NCI-H1092 (cell line): ENCODE measurements at regions not wholly inside any gene's neighbourhood (a gene's known extent, or its start where the extent isn't known, plus 50 kb on each side); places are given as distances from the start of the nearest gene placed in this dataset.
"Not testable (repeated sequence)": the region's sequence is repeated elsewhere in the genome, so short reads cannot be mapped to it uniquely, and the experiment has no call there.

ENCODE experiments used
- DNase-seq: peaks from one replicate; lab custom pipeline; 2025; lab: John Stamatoyannopoulos, UW

GRCh38 chr11:81197396-81197795 lies 1536.3 kb downstream of the FAM181B start:
- no peak for DNase-seq

- DNase-seq: no peak
Measured at GRCh38 chr11:81192516-81192915, 1541.1 kb downstream of the FAM181B start.

- DNase-seq: no peak
Measured at GRCh38 chr11:81190546-81190945, 1543.1 kb downstream of the FAM181B start.

GRCh38 chr11:81187033-81187432 lies 1546.6 kb downstream of the FAM181B start:
- not testable (repeated sequence) for DNase-seq

- DNase-seq: no peak
Measured at GRCh38 chr11:81174646-81175330, 1558.9 kb downstream of the FAM181B start.

GRCh38 chr11:81165164-81165563 lies 1568.5 kb downstream of the FAM181B start:
- no peak for DNase-seq

- DNase-seq: no peak
Measured at GRCh38 chr11:81159900-81160299, 1573.8 kb downstream of the FAM181B start.

- no peak for DNase-seq
Measured at GRCh38 chr11:81135570-81135969, 1598.1 kb downstream of the FAM181B start.

GRCh38 chr11:81129618-81130017 lies 1604.0 kb downstream of the FAM181B start:
- DNase-seq: no peak

- no peak for DNase-seq
Measured at GRCh38 chr11:81112718-81113117, 1620.9 kb downstream of the FAM181B start.

GRCh38 chr11:81104051-81104450 lies 1629.6 kb downstream of the FAM181B start:
- no peak for DNase-seq

- no peak for DNase-seq
Measured at GRCh38 chr11:81098471-81098870, 1635.2 kb downstream of the FAM181B start.

- no peak for DNase-seq
Measured at GRCh38 chr11:81092522-81092921, 1641.1 kb downstream of the FAM181B start.

- no peak for DNase-seq
Measured at GRCh38 chr11:81089242-81089641, 1644.4 kb downstream of the FAM181B start.

GRCh38 chr11:81080476-81080875 lies 1639.6 kb upstream of the TENM4 start:
- no peak for DNase-seq

- no peak for DNase-seq
Measured at GRCh38 chr11:81072273-81072672, 1631.4 kb upstream of the TENM4 start.

GRCh38 chr11:81071606-81072005 lies 1630.8 kb upstream of the TENM4 start:
- no peak for DNase-seq

- DNase-seq: no peak
Measured at GRCh38 chr11:81070948-81071347, 1630.1 kb upstream of the TENM4 start.

GRCh38 chr11:81059356-81059755 lies 1618.5 kb upstream of the TENM4 start:
- no peak for DNase-seq

GRCh38 chr11:81052344-81053158 lies 1611.7 kb upstream of the TENM4 start:
- DNase-seq: no peak

GRCh38 chr11:81039916-81040524 lies 1599.2 kb upstream of the TENM4 start:
- no peak for DNase-seq

GRCh38 chr11:81036168-81036870 lies 1595.5 kb upstream of the TENM4 start:
- no peak for DNase-seq
